ENCODE measurements at regions not wholly inside any gene's neighbourhood (a gene's known extent, or its start where the extent isn't known, plus 50 kb on each side); places are given as distances from the start of the nearest gene placed in this dataset.

GRCh38 chr9:14987858-14988257 is 77.6 kb upstream of the FREM1 start:
- TF ChIP-seq, protein P1, sequence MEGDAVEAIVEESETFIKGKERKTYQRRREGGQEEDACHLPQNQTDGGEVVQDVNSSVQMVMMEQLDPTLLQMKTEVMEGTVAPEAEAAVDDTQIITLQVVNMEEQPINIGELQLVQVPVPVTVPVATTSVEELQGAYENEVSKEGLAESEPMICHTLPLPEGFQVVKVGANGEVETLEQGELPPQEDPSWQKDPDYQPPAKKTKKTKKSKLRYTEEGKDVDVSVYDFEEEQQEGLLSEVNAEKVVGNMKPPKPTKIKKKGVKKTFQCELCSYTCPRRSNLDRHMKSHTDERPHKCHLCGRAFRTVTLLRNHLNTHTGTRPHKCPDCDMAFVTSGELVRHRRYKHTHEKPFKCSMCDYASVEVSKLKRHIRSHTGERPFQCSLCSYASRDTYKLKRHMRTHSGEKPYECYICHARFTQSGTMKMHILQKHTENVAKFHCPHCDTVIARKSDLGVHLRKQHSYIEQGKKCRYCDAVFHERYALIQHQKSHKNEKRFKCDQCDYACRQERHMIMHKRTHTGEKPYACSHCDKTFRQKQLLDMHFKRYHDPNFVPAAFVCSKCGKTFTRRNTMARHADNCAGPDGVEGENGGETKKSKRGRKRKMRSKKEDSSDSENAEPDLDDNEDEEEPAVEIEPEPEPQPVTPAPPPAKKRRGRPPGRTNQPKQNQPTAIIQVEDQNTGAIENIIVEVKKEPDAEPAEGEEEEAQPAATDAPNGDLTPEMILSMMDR (IDR thresholded peaks at IDR 0.05), result no peak
- no peak for TF ChIP-seq POLR2AphosphoS5 (IDR thresholded peaks at IDR 0.05)
